Breast epithelium (tissue), 4 donors: ENCODE measurements at regions not wholly inside any gene's neighbourhood (a gene's known extent, or its start where the extent isn't known, plus 50 kb on each side); places are given as distances from the start of the nearest gene placed in this dataset.

ENCODE experiments used
- DNase-seq, 2 donors: peaks; one replicate each; pipeline ENCODE4 v3.0.0-alpha.2; 2019; ENCODE audit warnings: low spot score in 2 of 2
- H3K27ac ChIP-seq, 2 donors: fragments of 200-600 bp; sonication (generic) in 1 of 2; one replicate each; pipeline ENCODE4 v1.5.1; 2016 to 2019; ENCODE audit warnings: mild to moderate bottlenecking in 1 of 2
- H3K27me3 ChIP-seq, 2 donors: fragments of 200-600 bp; sonication (generic) in 1 of 2; one replicate each; pipeline versions ENCODE4 v1.5.1 to v1.6.0; 2017 to 2019; ENCODE audit warnings: control low read depth in 1 of 2, mild to moderate bottlenecking in 1 of 2
- H3K36me3 ChIP-seq: fragments of 200-600 bp; one replicate; pipeline ENCODE4 v1.5.1; 2019
- H3K4me1 ChIP-seq, 2 donors: fragments of 200-600 bp; sonication (generic); one replicate each; pipeline ENCODE4 v1.5.1; 2016 to 2019; ENCODE audit warnings: control low read depth in 1 of 2
- H3K4me3 ChIP-seq, 3 donors: fragments of 200-600 bp; sonication (generic); 1 replicate in 2 of 3; 2 replicates in 1 of 3; pipeline ENCODE4 v1.5.1; 2016 to 2019; ENCODE audit warnings: mild to moderate bottlenecking in 3 of 3, moderate library complexity in 2 of 3
- H3K9me3 ChIP-seq, 2 donors: fragments of 200-600 bp; sonication (generic) in 1 of 2; one replicate each; pipeline ENCODE4 v1.5.1; 2016 to 2019; ENCODE audit warnings: control low read depth in 1 of 2
- CTCF ChIP-seq, 3 donors: fragments of 450-650 bp; IDR thresholded peaks; one replicate each; pipeline ENCODE4 v1.5.1; 2016 to 2017; ENCODE audit warnings: antibody characterized with exemption in 3 of 3, mild to moderate bottlenecking in 3 of 3, moderate library complexity in 3 of 3
- POLR2A ChIP-seq: fragments of 450-650 bp; IDR thresholded peaks from one replicate; pipeline ENCODE4 v1.6.1; 2016; ENCODE audit warnings: antibody characterized with exemption, mild to moderate bottlenecking, moderate library complexity
- POLR2AphosphoS5 ChIP-seq, 3 donors: sonication (generic); formaldehyde crosslinking; IDR thresholded peaks; one replicate each; pipeline ENCODE4 v1.6.1; 2017; ENCODE audit warnings: antibody characterized with exemption in 3 of 3
- intact Hi-C: fragments of 100-400 bp; cut with DNase I; formaldehyde crosslinking; loops from one replicate; pipeline ENCODE4 v1.15.1; 2023; ENCODE audit warnings: low total_unique reads

DNA sequence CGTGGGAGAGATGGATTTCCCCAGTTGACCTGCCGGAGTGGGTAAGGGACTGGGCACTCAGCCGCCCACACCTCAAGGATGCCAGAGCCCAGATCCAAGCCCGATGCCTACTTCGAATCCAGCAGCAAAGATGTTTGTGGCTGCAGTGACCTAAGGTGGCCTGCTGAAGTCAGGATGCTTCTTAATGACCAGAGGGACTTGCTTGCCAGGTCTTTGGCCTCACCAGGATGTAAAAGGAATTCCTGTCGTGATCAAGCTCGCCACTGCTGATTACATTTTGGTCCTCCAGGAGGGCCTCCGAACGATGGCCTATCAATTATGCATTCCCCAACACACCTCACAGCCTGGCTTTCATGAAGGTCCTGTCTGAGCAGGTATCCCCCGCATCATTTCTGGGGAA lies 349.5 kb upstream of the ZMIZ1 start:
- no peak overlapping the region for H3K4me3 ChIP-seq
- peak overlapping the region in 1 of 2 donors; percentile 65 for H3K27ac ChIP-seq
- no peaks in the 10 kb centered on the region for H3K9me3 ChIP-seq
- intact Hi-C loops, result no loop called here
- H3K36me3 ChIP-seq, result no peaks in the 10 kb centered on the region
- H3K4me1 ChIP-seq, result no peaks in the 10 kb centered on the region
- no peaks in the 10 kb centered on the region for H3K27me3 ChIP-seq
- TF ChIP-seq CTCF (IDR thresholded peaks at IDR 0.05) (no peak), POLR2A (no peak), POLR2AphosphoS5 (IDR thresholded peaks at IDR 0.05) (no peak)
- DNase-seq, result no peak

DNA sequence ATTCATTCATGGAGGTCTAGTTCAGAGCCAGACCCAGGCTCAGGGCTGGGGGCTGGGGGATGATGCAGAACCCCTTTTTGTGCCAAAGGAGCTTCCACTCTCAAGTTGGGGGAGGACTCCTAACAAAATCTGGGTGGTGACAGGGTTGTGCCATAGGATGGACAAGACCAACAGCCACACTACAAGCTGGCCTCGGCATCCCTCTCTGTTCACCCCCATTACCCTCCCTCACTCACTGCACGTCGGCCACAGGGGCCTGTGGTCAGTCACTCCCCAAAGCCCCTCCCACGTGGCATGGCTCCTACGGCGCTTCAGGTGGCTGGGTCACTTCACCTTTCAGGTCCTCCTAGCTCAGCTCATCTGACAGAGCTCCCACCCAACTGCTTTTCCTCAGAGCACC lies 348.7 kb upstream of the ZMIZ1 start:
- no peak for DNase-seq
- Histone ChIP-seq H3K27me3 (no peaks in the 10 kb centered on the region), H3K27ac (no peak overlapping the region), H3K36me3 (no peaks in the 10 kb centered on the region), H3K4me3 (no peak overlapping the region), H3K9me3 (no peaks in the 10 kb centered on the region), H3K4me1 (no peaks in the 10 kb centered on the region)
- TF ChIP-seq POLR2AphosphoS5 (IDR thresholded peaks at IDR 0.05) (no peak), CTCF (IDR thresholded peaks at IDR 0.05) (no peak), POLR2A (no peak)
- intact Hi-C loops, result no loop called here

- no peak for DNase-seq
- Histone ChIP-seq H3K36me3 (no peaks in the 10 kb centered on the region), H3K4me1 (no peaks in the 10 kb centered on the region), H3K27me3 (no peaks in the 10 kb centered on the region), H3K4me3 (no peak overlapping the region), H3K9me3 (no peaks in the 10 kb centered on the region), H3K27ac (no peak overlapping the region)
- TF ChIP-seq POLR2AphosphoS5 (IDR thresholded peaks at IDR 0.05) (no peak), POLR2A (no peak), CTCF (IDR thresholded peaks at IDR 0.05) (no peak)
- intact Hi-C loops, result no loop called here
These were observed 347.5 kb upstream of the ZMIZ1 start for GRCh38 chr10:78721231-78721630.

DNA sequence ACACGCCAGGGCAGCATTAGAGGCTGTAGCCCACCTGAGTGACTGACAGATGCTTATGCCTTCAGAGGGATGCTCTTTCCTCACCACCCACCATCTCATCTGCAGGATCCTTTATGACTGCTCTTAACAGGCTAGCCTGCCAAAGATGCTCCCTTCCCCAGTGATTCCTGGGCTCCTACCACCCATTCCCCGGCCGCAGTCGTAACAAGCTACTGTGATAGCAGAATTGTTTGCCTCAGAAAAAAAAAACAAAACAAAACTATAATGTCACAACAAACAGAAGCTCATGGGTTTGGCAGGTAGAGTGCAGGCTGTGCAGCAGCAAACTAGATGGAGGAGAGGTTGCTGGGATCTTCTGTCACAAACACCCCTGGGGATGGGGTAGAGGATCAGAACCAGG lies 343.9 kb upstream of the ZMIZ1 start:
- intact Hi-C loops, result no loop called here

DNA sequence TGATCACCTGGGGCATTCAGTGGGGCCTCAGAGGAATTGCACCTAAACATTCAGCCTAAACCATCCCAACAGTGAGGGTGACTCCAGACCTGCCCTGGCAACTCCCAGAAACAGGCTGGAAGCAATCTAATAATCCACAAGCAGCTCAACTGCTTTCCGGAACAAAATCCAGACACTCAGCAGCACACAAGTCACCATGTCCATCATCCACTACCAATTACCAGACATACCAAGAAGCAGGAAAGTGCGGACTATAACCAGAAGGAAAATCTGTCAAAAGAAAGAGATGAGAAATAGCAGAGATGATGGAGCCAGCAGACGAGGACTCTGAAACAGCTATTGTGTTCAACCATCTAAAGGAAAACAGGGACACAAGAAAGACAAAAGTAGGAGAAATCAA lies 342.6 kb upstream of the ZMIZ1 start:
- Histone ChIP-seq H3K27ac (no peak overlapping the region), H3K4me1 (no peaks in the 10 kb centered on the region), H3K36me3 (no peaks in the 10 kb centered on the region), H3K9me3 (no peaks in the 10 kb centered on the region), H3K4me3 (no peak overlapping the region), H3K27me3 (no peaks in the 10 kb centered on the region)
- DNase-seq, result no peak
- intact Hi-C loops, result no loop called here
- TF ChIP-seq POLR2AphosphoS5 (IDR thresholded peaks at IDR 0.05), result no peak
- no peak for TF ChIP-seq POLR2A
- TF ChIP-seq CTCF (IDR thresholded peaks at IDR 0.05), result no peak

More for the DNA sequence above, 343.9 kb upstream of the ZMIZ1 start:
- TF ChIP-seq CTCF (IDR thresholded peaks at IDR 0.05) (no peak), POLR2AphosphoS5 (IDR thresholded peaks at IDR 0.05) (no peak), POLR2A (no peak)
- H3K4me1 ChIP-seq, result no peaks in the 10 kb centered on the region
- H3K27me3 ChIP-seq, result no peaks in the 10 kb centered on the region
- H3K36me3 ChIP-seq, result no peaks in the 10 kb centered on the region
- no peak overlapping the region for H3K27ac ChIP-seq
- no peaks in the 10 kb centered on the region for H3K9me3 ChIP-seq
- no peak overlapping the region for H3K4me3 ChIP-seq
- DNase-seq, result no peak
